ENCODE measurements at regions not wholly inside any gene's neighbourhood (a gene's known extent, or its start where the extent isn't known, plus 50 kb on each side); places are given as distances from the start of the nearest gene placed in this dataset.

DNA sequence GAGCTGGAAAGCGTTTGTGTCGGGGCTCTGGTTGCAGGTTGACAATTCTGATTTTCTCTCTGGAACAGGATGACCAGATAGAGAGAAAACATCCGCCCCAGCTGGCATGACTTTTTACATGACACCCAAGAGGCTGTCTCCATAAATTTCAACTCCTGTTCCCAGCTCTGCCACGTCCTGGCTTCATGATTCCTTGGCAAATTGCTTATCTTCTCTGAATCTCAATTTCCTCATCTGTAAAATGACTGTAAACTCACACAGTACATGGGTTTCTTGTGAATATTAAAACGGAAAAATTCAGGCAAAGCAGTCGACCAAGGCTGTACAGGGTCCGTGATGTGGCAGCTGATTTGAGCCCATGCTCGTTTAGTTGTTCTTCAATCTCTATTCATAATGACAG is 572.7 kb downstream of the AJAP1 start:
- TF ChIP-seq EZH2 (IDR thresholded peaks at IDR 0.05; ENCODE audit: borderline replicate concordance, low read depth, low read length, severe bottlenecking): no peak
- TF ChIP-seq, protein P1, sequence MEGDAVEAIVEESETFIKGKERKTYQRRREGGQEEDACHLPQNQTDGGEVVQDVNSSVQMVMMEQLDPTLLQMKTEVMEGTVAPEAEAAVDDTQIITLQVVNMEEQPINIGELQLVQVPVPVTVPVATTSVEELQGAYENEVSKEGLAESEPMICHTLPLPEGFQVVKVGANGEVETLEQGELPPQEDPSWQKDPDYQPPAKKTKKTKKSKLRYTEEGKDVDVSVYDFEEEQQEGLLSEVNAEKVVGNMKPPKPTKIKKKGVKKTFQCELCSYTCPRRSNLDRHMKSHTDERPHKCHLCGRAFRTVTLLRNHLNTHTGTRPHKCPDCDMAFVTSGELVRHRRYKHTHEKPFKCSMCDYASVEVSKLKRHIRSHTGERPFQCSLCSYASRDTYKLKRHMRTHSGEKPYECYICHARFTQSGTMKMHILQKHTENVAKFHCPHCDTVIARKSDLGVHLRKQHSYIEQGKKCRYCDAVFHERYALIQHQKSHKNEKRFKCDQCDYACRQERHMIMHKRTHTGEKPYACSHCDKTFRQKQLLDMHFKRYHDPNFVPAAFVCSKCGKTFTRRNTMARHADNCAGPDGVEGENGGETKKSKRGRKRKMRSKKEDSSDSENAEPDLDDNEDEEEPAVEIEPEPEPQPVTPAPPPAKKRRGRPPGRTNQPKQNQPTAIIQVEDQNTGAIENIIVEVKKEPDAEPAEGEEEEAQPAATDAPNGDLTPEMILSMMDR (IDR thresholded peaks at IDR 0.05; ENCODE audit: borderline replicate concordance, extremely low read depth, low read length, poor library complexity, severe bottlenecking): no peak
